PC-9 (cell line): ENCODE measurements at regions not wholly inside any gene's neighbourhood (a gene's known extent, or its start where the extent isn't known, plus 50 kb on each side); places are given as distances from the start of the nearest gene placed in this dataset.

Experiments
- BruUV-seq: library from RNA; stranded (reverse); fragments of 400-500 nt; replicated peaks from 2 replicates; lab custom pipeline; 2021; lab: Mats Ljungman, UMichigan
- CTCF ChIA-PET: fragments of 300-600 bp; sonication (Branson Sonifier 250); formaldehyde crosslinking; loops from one replicate; lab custom pipeline; 2022; ENCODE audit warnings: antibody characterized with exemption; lab: Charles Lee
- POLR2A ChIA-PET: fragments of 300-600 bp; sonication (Branson Sonifier 250); formaldehyde crosslinking; loops from one replicate; lab custom pipeline; 2022; ENCODE audit warnings: antibody characterized with exemption; ENCODE audit not compliant: unreplicated experiment; lab: Charles Lee
- DNase-seq, 2 experiments: peaks; one replicate each; pipeline versions ENCODE4 v3.0.0 to v3.0.0-alpha.2; 2015 to 2022; ENCODE audit warnings: mixed read lengths in 1 of 2
- H2AFZ ChIP-seq: fragments of 200-600 bp; sonication (generic); 2 replicates; pipeline ENCODE4 v1.8.1; 2017; ENCODE audit warnings: antibody characterized with exemption
- H3F3A ChIP-seq: fragments of 200-600 bp; sonication (generic); 2 replicates; pipeline ENCODE4 v1.8.1; 2017; ENCODE audit warnings: antibody characterized with exemption, mild to moderate bottlenecking, low read depth; ENCODE audit not compliant: insufficient read depth
- H3K27ac ChIP-seq: fragments of 200-600 bp; sonication (generic); 2 replicates; pipeline ENCODE4 v1.6.1; 2016; ENCODE audit warnings: mixed run types
- H3K27me3 ChIP-seq: fragments of 200-600 bp; sonication (generic); 2 replicates; pipeline ENCODE4 v1.6.1; 2016; ENCODE audit warnings: low read depth, mixed run types; ENCODE audit not compliant: insufficient read depth
- H3K36me3 ChIP-seq: fragments of 200-600 bp; sonication (generic); 2 replicates; pipeline ENCODE4 v1.6.1; 2016; ENCODE audit warnings: low read depth, mixed run types
- H3K4me1 ChIP-seq: fragments of 200-600 bp; sonication (generic); replicated peaks from 2 replicates; pipeline ENCODE4 v1.6.1; 2016; ENCODE audit warnings: mixed run types; ENCODE audit not compliant: insufficient read depth
- H3K4me2 ChIP-seq: fragments of 200-600 bp; sonication (generic); 2 replicates; pipeline ENCODE4 v1.6.1; 2017; ENCODE audit warnings: mixed run types
- H3K4me3 ChIP-seq: fragments of 200-600 bp; sonication (generic); 2 replicates; pipeline ENCODE4 v1.6.1; 2016; ENCODE audit warnings: mixed run types
- H3K79me2 ChIP-seq: fragments of 200-600 bp; sonication (generic); 2 replicates; pipeline ENCODE4 v1.6.1; 2017; ENCODE audit warnings: low read depth, mixed run types
- H3K9me2 ChIP-seq: fragments of 200-600 bp; sonication (generic); 2 replicates; pipeline ENCODE4 v1.8.1; 2017; ENCODE audit warnings: mild to moderate bottlenecking; ENCODE audit not compliant: insufficient read depth
- H3K9me3 ChIP-seq: fragments of 200-600 bp; sonication (generic); 2 replicates; pipeline ENCODE4 v1.8.1; 2016; ENCODE audit warnings: low read depth; ENCODE audit not compliant: insufficient read depth
- H4K20me1 ChIP-seq: fragments of 200-600 bp; sonication (generic); 2 replicates; pipeline ENCODE4 v1.8.1; 2017; ENCODE audit not compliant: insufficient read depth
- EZH2 ChIP-seq: fragments of 200-600 bp; sonication (generic); IDR thresholded peaks from 2 replicates; pipeline ENCODE4 v1.8.0; 2017; ENCODE audit warnings: antibody characterized with exemption, low read depth
- intact Hi-C: fragments of 100-400 bp; cut with micrococcal nuclease; formaldehyde crosslinking; loops from one replicate; pipeline ENCODE4 v1.10.0; 2022; ENCODE audit not compliant: unreplicated experiment
- TF ChIP-seq, protein P1 (sequence below): fragments of 200-600 bp; sonication (generic); conservative IDR thresholded peaks from 2 replicates; pipeline ENCODE4 v1.6.1; 2017; ENCODE audit warnings: mixed run types, antibody characterized with exemption, mild to moderate bottlenecking, moderate library complexity

DNA sequence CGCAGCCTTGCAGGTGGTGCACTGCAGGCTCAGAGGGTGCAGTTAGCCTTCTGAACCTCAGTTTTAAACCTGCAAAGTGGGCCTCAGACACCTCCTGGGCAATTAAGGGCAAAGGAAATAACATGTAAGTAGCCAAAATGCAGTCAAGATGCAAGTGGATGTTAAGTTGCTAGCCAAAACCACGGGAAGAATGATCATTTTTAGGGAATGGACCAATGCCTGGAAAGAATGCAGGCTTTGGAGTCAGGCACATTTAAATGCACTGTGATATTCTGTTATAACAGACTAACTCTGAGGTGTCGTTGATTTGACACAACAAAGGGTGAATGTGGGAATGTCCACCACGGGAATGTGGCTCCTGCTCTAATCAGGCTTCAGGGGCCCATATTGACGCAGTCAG is 57.9 kb upstream of the PTGFRN start:
- Histone ChIP-seq H3F3A (peaks cover 22% of the 10 kb centered on the region; the same call in 1 of the 2 replicates), H3K27me3 (no peaks in the 10 kb centered on the region), H3K79me2 (no peaks in the 10 kb centered on the region), H3K4me2 (no peak overlapping the region), H3K4me3 (no peak overlapping the region), H4K20me1 (no peaks in the 10 kb centered on the region), H3K36me3 (no peaks in the 10 kb centered on the region), H3K9me3 (no peaks in the 10 kb centered on the region), H3K4me1 (peaks cover 38% of the 10 kb centered on the region), H2AFZ (no peak overlapping the region), H3K27ac (no peak overlapping the region), H3K9me2 (no peaks in the 10 kb centered on the region)
- ChIA-PET CTCF (no interaction called here), POLR2A (no interaction called here)
- BruUV-seq, result no TSS peak
- intact Hi-C loops, result loop anchor here (2.0 to 10.0 kb wide), 2 partner anchors 209 to 277 kb away; partner anchors contain the start of genes CD58 and TTF2
- DNase-seq, result no peak
- no peak for TF ChIP-seq EZH2
- TF ChIP-seq, protein P1, sequence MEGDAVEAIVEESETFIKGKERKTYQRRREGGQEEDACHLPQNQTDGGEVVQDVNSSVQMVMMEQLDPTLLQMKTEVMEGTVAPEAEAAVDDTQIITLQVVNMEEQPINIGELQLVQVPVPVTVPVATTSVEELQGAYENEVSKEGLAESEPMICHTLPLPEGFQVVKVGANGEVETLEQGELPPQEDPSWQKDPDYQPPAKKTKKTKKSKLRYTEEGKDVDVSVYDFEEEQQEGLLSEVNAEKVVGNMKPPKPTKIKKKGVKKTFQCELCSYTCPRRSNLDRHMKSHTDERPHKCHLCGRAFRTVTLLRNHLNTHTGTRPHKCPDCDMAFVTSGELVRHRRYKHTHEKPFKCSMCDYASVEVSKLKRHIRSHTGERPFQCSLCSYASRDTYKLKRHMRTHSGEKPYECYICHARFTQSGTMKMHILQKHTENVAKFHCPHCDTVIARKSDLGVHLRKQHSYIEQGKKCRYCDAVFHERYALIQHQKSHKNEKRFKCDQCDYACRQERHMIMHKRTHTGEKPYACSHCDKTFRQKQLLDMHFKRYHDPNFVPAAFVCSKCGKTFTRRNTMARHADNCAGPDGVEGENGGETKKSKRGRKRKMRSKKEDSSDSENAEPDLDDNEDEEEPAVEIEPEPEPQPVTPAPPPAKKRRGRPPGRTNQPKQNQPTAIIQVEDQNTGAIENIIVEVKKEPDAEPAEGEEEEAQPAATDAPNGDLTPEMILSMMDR, result no peak

DNA sequence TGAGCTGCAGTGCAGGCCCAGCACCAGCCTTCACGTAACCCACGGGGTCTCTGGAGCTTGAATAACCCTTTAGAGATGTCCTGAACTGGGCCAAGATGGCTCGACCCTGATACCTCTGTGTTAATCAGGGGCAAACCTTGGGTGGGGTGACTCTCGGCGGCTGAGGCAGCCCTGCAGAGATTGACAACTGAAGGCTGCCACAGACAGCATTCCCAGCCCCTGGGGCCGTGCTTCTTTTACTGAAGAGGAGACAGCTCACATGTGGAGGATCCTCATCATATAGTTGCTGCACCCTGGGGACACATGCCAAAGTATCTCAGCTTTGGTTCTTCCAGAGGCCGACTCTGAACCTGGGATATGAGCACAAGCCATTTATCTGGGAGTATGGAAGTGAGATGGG is 57.3 kb upstream of the PTGFRN start:
- H2AFZ ChIP-seq, result no peak overlapping the region
- H3K9me2 ChIP-seq, result no peaks in the 10 kb centered on the region
- CTCF ChIA-PET, result no interaction called here
- intact Hi-C loops, result loop anchor here (2.0 to 10.0 kb wide), 2 partner anchors 208 to 278 kb away; partner anchors contain the start of genes CD58 and TTF2
- no peaks in the 10 kb centered on the region for H4K20me1 ChIP-seq
- TF ChIP-seq EZH2, result no peak
- TF ChIP-seq, protein P1, result no peak
- H3K36me3 ChIP-seq, result no peaks in the 10 kb centered on the region
- no peaks in the 10 kb centered on the region for H3K79me2 ChIP-seq
- no peak for DNase-seq
- H3F3A ChIP-seq, result peaks cover 22% of the 10 kb centered on the region; the same call in 1 of the 2 replicates
- POLR2A ChIA-PET, result no interaction called here
- BruUV-seq, result no TSS peak
- H3K27me3 ChIP-seq, result no peaks in the 10 kb centered on the region
- 0 out of 2 replicates have a peak overlapping the region, but pooled peaks have one; percentile 76 for H3K4me2 ChIP-seq
- H3K4me1 ChIP-seq, result peaks cover 38% of the 10 kb centered on the region
- no peak overlapping the region for H3K4me3 ChIP-seq
- no peak overlapping the region for H3K27ac ChIP-seq
- no peaks in the 10 kb centered on the region for H3K9me3 ChIP-seq

DNA sequence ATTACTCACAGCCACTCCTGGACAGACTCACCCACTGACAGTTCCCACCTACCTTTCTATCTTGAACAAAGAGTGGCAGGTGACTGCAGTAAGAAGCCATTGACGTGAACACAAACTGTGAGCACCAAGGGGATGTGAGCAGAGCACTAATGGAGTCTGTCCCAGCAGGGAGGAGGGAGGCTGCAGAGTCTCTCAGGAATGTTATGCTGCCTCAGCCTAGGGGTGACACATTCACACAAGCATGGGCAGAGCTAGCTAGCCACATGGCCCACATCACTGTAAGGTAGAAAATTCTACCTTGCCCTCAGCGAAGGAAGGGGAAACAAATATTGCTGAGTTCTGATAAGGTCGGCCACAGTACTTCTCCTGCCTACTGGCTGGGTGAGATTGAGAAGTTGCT is 56.8 kb upstream of the PTGFRN start:
- Histone ChIP-seq H3K9me3 (no peaks in the 10 kb centered on the region), H3K4me2 (peak overlapping the region; percentile 76), H3K9me2 (no peaks in the 10 kb centered on the region), H3K27me3 (no peaks in the 10 kb centered on the region), H3K79me2 (no peaks in the 10 kb centered on the region), H4K20me1 (no peaks in the 10 kb centered on the region), H3F3A (peaks cover 22% of the 10 kb centered on the region; the same call in 1 of the 2 replicates), H3K36me3 (no peaks in the 10 kb centered on the region), H3K4me3 (no peak overlapping the region), H3K4me1 (peaks cover 38% of the 10 kb centered on the region), H2AFZ (0 out of 2 replicates have a peak overlapping the region, but pooled peaks have one; percentile 29), H3K27ac (peak overlapping the region; percentile 77)
- TF ChIP-seq, protein P1, result no peak
- TF ChIP-seq EZH2, result no peak
- DNase-seq, result peak in 1 of 2 experiments; percentile 40
- intact Hi-C loops, result loop anchor here (2.0 to 10.0 kb wide), 2 partner anchors 208 to 278 kb away; partner anchors contain the start of genes CD58 and TTF2
- ChIA-PET CTCF (no interaction called here), POLR2A (interaction anchor here (0.7 kb wide), 1 partner anchor 144 kb away, joined by 3 read pairs; no protein-coding TSS in a partner anchor)
- BruUV-seq, result no TSS peak
